Stimulated activated CD8-positive, alpha-beta memory T cell treated with anti-CD3 and anti-CD28 coated beads, Interleukin-15, amount 100 ng/mL, for 48 hours (primary cell): ENCODE measurements at regions not wholly inside any gene's neighbourhood (a gene's known extent, or its start where the extent isn't known, plus 50 kb on each side); places are given as distances from the start of the nearest gene placed in this dataset.

Source experiments
- DNase-seq, 2 donors: peaks; one replicate each; pipeline ENCODE4 v3.0.0-alpha.2; 2020; ENCODE audit warnings: low read depth in 2 of 2

DNA sequence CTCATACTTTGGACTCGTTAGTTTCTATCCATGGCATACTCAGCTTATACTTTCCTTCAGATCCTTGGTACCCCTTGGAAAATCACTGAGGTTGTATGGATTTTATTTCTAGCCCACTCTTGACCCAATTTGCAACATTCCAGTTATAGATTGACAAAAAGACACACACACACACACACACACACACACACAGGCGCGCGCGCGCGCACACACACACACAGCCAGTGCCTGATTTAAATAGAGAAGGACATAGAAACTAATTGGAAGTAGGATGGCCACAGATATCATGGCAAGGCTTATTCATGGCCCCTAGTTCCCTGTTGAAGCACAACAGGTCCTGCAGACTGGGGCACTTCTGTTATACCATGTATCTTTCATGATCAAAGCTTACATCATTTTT is 89.1 kb upstream of the CFAP20DC start:
- DNase-seq: no peak

DNA sequence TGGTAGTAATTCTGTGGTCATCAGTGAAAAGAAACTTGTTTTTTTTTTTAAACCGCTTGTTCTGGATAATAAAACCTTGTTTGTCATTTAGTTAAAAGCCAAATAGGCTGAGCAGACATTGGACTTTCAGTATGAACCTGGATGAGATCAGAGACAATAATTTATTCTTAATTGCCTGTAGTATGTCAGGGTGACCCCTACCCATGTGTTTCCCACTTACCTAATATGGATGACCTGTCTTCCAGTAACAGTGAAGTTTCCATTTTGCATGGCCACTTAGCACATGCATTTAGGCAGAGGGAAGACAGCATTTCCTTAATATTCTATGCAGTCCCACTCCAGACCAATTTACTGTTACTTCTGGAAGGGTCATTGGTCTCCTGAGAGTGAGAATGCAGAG is 87.6 kb upstream of the CFAP20DC start:
- no peak for DNase-seq

DNA sequence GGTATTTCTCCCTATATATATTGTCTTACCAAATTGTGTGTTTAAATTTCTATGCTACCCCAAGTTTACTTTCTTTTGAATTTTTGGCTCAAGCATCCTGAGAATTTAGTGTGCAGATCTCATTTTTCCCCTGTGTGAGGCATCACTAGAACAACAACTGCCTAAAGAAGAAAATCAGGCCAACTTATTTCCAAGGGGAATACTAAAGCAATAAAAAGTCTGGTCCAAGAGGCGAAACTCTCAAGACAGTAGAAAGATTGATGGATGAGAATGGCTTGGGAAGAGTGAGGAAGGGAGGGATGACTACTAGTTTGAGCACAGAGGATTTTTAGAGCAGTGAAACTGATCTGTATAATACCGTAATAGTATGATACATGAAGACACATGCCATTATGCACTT is 86.3 kb upstream of the CFAP20DC start:
- no peak for DNase-seq

DNA sequence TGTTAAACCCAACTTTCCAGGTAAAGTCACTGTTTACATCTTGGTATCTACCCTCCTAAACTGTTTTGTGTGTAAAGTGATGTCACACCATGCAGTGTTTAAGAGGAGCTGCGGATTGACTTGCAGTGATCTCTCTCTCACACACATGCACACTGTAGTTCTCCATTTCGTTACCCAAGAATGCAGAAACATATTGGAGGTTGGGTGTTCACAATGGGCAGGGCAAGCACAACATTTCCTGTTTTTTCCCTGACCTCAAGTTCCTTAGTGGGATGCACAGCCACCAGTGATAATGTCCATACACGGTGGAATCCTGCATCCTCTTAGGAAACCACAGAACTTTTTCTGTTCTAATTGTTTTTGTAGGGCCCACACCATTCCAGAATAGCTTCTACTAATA is 85.3 kb upstream of the CFAP20DC start:
- DNase-seq: no peak

DNA sequence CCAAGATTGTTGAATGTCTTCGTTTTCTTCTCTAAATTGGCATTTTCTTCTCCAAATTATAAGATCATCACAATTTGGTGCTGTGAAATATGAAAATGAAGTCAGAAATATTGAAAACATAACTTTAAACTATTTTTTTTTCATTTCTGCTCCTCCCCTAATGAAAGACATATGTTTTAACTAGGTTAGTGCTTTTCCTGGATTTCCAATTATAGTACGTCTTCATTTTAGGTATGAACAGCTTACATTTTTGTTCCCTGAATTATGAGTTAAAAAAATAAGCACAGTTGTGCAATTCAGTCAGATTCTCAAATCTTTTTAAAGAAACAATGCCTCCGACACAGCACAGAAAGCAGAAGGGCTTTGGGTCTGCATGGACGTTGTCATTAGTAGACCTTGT is 83.5 kb upstream of the CFAP20DC start:
- no peak for DNase-seq

GRCh38 chr3:59131016-59131766 is 81.4 kb upstream of the CFAP20DC start:
- DNase-seq: no peak

GRCh38 chr3:59128685-59129084 is 78.9 kb upstream of the CFAP20DC start:
- DNase-seq: no peak

DNA sequence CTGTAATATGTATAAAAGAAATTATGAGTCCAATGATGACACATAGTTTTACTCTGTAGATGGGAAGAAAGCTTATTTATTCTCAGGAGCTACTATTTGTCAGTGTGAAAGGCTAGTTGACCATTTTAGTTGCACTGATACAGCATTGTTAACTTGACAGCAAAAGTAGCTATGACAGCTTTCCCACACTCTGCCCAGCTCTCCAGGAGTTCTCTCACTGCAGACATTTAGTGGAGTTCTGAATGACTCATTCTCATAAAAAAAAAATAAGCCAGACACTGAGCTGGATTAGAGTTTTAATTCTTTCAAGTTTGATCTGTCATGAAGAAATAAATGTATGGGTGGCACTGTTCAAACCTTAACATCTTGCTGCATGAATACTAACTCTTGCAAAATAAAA is 77.2 kb upstream of the CFAP20DC start:
- DNase-seq: no peak

GRCh38 chr3:59126446-59126845 is 76.6 kb upstream of the CFAP20DC start:
- no peak for DNase-seq

- DNase-seq: no peak
Measured at GRCh38 chr3:59121346-59122144, 71.7 kb upstream of the CFAP20DC start.

- no peak for DNase-seq
Measured at GRCh38 chr3:59118928-59119327, 69.1 kb upstream of the CFAP20DC start.

DNA sequence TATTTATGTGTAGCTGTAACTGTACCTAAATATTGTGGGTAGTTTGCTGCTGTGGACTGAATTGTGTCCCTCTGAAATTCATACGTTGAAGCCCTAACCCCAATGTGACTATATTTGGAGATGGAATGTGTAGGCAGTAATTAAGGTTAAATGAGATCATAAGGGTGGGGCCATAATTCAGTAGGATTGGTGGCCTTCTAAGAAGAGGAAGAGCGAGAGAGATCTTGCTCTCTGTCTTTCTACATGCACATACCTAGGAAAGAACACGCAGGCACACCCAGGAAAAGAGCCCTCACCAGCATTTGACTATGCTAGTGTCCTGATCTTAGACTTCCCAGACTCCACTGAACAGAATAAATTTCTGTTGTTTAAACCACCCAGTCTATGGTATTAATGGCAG is 67.6 kb upstream of the CFAP20DC start:
- no peak for DNase-seq

GRCh38 chr3:59116233-59116537 is 66.4 kb upstream of the CFAP20DC start:
- DNase-seq: no peak

GRCh38 chr3:59115364-59116232 is 65.8 kb upstream of the CFAP20DC start:
- DNase-seq: no peak

- DNase-seq: no peak
Measured at GRCh38 chr3:59107856-59108815, 58.3 kb upstream of the CFAP20DC start.

DNA sequence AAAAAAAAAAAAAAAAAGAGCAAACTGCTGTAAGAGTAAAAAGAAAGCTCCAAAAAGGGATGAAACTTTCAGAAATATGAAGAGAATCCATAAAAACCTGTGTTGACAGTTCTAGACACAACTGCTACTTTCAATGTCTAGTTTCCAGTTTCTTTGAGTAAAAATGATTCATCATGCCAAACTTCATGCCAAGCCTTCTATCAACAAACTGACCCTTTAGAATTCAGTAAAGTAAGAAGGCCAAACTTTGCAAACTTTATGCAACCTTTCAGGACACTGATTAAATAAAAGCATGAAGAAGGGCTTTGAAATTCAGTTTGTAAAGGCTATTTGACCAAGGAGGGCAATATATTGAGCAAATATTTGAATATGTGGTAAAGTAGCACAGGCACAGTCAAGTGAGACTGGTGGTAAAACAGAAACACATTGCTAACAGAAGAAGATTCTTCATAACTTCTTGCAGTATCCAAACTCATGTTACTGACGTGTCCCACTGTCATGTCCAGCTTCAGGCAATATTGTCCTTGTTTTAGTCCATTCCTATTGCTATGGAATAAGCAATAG is 56.3 kb upstream of the CFAP20DC start:
- DNase-seq: no peak

DNA sequence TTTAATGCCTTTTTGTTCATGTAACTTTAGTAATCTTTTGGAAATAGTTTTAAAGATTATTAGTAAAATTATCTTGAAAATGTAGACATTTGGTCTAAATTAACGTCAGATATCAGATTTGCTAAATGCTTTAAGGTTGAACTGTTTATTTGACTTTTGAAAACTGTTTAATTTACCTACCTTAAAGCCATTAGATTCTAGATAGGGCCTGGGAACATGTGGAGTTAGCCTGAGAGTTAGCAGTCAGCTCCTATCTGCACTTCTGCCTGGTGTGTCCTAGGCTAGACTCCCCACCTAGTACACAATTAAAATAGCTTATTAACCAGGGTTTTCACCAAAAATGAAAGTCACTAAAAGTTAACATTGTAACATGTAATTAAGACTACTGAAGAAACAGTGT is 53.7 kb upstream of the CFAP20DC start:
- DNase-seq: no peak

GRCh38 chr3:59101231-59101736 is 51.5 kb upstream of the CFAP20DC start:
- DNase-seq: no peak
